ENCODE measurements at regions not wholly inside any gene's neighbourhood (a gene's known extent, or its start where the extent isn't known, plus 50 kb on each side); places are given as distances from the start of the nearest gene placed in this dataset.

DNA sequence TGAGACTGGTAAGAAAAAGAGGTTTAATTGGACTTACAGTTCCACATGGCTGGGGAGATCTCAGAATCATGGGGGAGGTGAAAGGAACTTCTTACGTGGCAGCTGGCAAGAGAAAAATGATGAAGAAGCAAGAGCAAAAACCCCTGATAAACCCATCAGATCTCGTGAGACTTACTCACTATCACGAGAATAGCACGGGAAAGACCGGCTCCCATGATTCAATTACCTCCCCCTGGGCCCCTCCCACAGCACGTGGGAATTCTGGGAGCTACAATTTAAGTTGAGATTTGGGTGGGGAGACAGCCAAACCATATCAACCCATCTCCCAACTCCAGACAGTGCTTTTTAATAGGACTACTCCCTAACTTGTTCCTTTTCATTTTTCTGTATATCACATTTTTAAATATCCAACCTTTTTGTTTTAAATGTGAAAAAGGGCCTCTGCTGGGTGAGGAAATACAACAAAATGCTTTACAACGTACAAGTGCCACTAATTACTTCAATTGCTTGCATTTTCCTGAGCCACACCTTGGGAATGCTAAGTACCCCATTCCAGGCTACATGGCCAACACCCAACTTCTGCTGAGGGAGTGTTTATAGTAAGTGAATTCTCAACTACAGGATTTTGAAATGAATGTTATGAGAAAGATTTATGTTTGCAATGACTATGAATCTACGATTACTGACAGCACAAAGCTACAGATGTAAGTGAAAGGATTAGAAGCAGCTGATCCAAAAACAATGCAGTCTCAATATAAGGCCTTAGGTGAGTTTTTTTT lies 294.1 kb upstream of the CD180 start:
- no peak overlapping the region for H3K4me3 ChIP-seq (replicated peaks; ENCODE audit: low read depth, low read length)
- TF ChIP-seq, protein P1, sequence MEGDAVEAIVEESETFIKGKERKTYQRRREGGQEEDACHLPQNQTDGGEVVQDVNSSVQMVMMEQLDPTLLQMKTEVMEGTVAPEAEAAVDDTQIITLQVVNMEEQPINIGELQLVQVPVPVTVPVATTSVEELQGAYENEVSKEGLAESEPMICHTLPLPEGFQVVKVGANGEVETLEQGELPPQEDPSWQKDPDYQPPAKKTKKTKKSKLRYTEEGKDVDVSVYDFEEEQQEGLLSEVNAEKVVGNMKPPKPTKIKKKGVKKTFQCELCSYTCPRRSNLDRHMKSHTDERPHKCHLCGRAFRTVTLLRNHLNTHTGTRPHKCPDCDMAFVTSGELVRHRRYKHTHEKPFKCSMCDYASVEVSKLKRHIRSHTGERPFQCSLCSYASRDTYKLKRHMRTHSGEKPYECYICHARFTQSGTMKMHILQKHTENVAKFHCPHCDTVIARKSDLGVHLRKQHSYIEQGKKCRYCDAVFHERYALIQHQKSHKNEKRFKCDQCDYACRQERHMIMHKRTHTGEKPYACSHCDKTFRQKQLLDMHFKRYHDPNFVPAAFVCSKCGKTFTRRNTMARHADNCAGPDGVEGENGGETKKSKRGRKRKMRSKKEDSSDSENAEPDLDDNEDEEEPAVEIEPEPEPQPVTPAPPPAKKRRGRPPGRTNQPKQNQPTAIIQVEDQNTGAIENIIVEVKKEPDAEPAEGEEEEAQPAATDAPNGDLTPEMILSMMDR (IDR thresholded peaks at IDR 0.05; ENCODE audit: low read length, missing control alignments) = no peak
- DNase-seq (ENCODE audit: low read depth) = no peak

DNA sequence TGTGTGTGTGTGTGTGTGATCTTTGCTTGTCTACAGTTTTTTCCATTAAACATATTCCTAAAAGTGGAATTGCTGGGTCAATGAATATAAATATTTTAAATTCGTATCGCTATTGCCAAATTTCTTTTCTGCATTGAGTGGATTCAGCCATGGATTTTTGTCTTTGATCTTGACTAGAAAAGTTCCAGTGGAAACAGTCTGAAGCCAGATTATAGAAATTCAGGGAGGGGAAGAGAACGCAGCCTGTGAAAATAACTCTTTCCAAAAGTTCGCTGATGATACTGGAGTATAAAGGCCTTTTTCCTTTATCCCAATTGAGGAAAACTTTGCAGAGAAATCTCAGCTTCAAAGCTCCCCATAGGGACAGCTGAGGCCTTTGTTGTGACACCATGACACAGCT lies 292.3 kb upstream of the CD180 start:
- H3K4me3 ChIP-seq (replicated peaks; ENCODE audit: low read depth, low read length) = no peak overlapping the region
- DNase-seq (ENCODE audit: low read depth) = no peak
- TF ChIP-seq, protein P1 (IDR thresholded peaks at IDR 0.05; ENCODE audit: low read length, missing control alignments) = no peak

DNA sequence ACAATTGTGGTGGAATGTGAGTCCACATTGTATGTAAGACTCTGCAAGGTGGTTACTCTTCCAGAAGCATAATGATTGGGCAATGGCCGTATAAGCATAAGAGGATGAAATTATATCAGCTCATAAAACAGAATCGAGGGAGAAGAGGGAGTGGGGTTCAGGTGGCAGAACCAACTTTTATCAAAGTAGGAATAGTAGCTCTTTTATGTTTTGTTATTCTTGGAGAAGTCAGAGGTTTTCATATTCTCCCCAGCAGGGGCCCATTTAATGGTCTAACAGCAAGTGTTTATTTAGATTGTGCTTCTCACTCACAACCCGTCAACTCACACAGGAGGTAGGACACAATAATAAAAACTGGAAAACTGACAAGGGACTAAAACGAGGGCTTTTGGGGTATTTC lies 291.3 kb upstream of the CD180 start:
- no peak for DNase-seq (ENCODE audit: low read depth)
- TF ChIP-seq, protein P1 (IDR thresholded peaks at IDR 0.05; ENCODE audit: low read length, missing control alignments) = no peak
- no peak overlapping the region for H3K4me3 ChIP-seq (replicated peaks; ENCODE audit: low read depth, low read length)

DNA sequence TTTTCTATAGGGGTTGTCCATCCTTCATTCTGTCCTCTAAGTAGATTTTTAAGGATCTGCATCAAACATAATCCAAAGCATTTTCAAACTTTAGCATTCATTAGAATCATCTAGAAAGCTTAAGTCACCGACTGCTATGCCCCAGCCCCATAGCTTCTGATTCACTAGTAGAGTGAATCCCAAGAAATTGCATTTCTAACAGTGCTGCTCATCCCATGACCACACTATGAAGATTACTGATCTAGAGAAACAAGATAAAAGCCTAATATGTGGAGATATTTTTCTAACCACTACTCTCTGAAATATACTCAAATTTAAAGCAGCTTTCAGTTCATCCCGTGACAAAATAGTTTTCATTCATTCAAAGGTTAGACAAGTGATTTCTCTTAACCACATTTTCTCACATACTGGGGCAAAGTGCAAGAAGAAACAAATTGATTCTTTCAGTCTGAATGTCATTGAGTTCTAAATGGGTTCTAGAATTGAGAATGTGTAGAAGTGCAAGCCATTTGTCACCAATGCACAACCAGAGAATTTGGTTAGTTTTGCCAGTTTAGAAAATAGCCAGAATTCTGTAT lies 286.9 kb upstream of the CD180 start:
- TF ChIP-seq, protein P1 (IDR thresholded peaks at IDR 0.05; ENCODE audit: low read length, missing control alignments) = no peak
- H3K4me3 ChIP-seq (replicated peaks; ENCODE audit: low read depth, low read length) = no peak overlapping the region
- no peak for DNase-seq (ENCODE audit: low read depth)

DNA sequence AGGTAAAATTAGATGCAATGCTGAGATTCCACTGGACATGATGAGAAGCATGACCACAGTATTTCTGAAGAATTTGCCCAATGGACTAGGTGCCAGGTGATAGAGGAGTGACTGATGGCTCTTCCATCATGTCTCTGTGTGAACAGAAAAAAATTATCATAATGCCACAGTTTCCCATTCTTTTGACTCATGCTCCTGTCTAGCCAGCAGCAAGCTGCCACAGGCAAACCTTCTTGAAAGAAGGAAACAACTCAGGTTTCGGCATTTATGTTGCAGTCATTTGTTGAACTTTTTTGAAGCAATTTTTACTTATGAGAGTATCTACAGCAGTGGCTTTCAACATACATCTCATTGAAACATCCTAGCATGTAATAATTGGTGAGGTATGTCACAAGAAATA lies 284.8 kb upstream of the CD180 start:
- H3K4me3 ChIP-seq (replicated peaks; ENCODE audit: low read depth, low read length) = no peak overlapping the region
- TF ChIP-seq, protein P1 (IDR thresholded peaks at IDR 0.05; ENCODE audit: low read length, missing control alignments) = no peak
- no peak for DNase-seq (ENCODE audit: low read depth)

DNA sequence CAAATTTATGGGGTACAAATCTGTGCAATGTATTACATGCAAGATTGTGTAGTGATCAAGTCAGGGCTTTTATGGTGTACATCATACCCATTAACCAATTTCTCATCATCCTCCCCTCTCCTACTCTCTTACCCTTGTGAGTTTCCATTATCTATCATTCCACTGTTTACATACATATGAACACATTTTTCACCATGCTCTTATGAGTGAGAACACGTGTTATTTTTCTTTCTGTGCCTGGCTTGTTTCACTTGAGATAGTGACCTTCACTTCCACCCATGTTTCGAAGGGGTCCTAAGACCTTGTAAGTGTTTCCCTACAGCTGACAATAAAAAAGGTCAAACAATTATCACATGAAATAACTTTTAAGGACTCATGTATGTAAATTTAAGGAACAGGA lies 281.7 kb upstream of the CD180 start:
- no peak for DNase-seq (ENCODE audit: low read depth)
- TF ChIP-seq, protein P1 (IDR thresholded peaks at IDR 0.05; ENCODE audit: low read length, missing control alignments) = no peak
- H3K4me3 ChIP-seq (replicated peaks; ENCODE audit: low read depth, low read length) = no peak overlapping the region

DNA sequence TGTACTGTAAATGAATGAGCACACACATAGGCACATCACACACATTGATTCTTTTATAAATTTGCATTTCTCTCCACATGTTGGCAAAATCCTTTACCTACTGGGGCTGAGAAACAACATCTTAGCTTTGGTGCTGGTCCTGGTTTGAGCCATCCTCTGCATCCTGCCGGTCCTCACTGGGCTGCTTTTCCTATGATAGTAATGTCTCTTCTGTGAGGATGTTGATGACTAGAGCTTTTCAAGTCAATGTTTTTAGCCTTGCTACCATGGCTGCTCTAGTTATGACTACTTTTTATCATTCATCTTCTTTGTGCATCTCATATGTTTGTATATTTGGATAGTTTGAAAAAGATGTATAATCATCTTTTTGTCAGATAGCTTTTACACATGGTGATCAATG lies 280.4 kb upstream of the CD180 start:
- DNase-seq (ENCODE audit: low read depth) = no peak
- TF ChIP-seq, protein P1 (IDR thresholded peaks at IDR 0.05; ENCODE audit: low read length, missing control alignments) = no peak
- H3K4me3 ChIP-seq (replicated peaks; ENCODE audit: low read depth, low read length) = no peak overlapping the region
